ENCODE measurements at regions not wholly inside any gene's neighbourhood (a gene's known extent, or its start where the extent isn't known, plus 50 kb on each side); places are given as distances from the start of the nearest gene placed in this dataset.

DNA sequence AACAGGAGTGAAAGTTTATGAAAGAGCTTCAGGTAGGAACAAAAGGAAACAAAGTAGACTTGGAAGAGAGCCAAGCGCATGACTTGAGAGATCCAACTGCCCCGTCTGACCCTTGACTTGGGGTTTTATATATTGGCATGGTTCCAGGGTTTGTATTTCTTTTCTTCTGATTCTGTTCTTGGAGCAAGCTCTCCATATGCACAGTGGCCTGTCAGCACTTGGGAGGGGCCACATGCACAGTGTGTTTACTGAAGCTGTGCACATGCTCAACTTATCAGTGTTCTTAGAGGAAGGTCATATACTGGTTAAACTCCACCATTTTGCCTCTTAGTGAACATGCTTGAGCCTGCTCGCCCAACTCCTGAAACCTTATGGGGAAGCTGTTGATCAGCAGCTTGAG, 953.7 kb downstream of the TFAP2A start:
- H3K4me1 ChIP-seq (ENCODE audit: control insufficient read depth in 5 of 5, insufficient read depth in 5 of 5, low read length in 5 of 5), result no peaks in the 10 kb centered on the region
- no peak overlapping the region for H3K9ac ChIP-seq (ENCODE audit: insufficient read depth in 1 of 2, low read length in 2 of 2)
- no peak overlapping the region for H3K27ac ChIP-seq (ENCODE audit: low read depth in 1 of 2, low read length in 1 of 2)
- no peaks in the 10 kb centered on the region for H3K27me3 ChIP-seq (ENCODE audit: control insufficient read depth in 3 of 3, insufficient read depth in 3 of 3, low read length in 2 of 3)
- ATAC-seq (ENCODE audit: insufficient read depth, low FRiP score), result no peak
- H3K9me3 ChIP-seq (ENCODE audit: control insufficient read depth in 4 of 4, insufficient read depth in 3 of 4, low read length in 3 of 4), result no peaks in the 10 kb centered on the region
- TF ChIP-seq, protein P1, sequence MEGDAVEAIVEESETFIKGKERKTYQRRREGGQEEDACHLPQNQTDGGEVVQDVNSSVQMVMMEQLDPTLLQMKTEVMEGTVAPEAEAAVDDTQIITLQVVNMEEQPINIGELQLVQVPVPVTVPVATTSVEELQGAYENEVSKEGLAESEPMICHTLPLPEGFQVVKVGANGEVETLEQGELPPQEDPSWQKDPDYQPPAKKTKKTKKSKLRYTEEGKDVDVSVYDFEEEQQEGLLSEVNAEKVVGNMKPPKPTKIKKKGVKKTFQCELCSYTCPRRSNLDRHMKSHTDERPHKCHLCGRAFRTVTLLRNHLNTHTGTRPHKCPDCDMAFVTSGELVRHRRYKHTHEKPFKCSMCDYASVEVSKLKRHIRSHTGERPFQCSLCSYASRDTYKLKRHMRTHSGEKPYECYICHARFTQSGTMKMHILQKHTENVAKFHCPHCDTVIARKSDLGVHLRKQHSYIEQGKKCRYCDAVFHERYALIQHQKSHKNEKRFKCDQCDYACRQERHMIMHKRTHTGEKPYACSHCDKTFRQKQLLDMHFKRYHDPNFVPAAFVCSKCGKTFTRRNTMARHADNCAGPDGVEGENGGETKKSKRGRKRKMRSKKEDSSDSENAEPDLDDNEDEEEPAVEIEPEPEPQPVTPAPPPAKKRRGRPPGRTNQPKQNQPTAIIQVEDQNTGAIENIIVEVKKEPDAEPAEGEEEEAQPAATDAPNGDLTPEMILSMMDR (IDR thresholded peaks at IDR 0.05; ENCODE audit: control extremely low read depth, extremely low read depth), result no peak
- H3K4me3 ChIP-seq, result no peak overlapping the region
- 79 to 83% methylated on average over 3 of the region's 3 CpGs for WGBS, 2 donors
- no peak for DNase-seq
- H3K36me3 ChIP-seq (ENCODE audit: control insufficient read depth in 4 of 4, insufficient read depth in 4 of 4, low read length in 4 of 4), result no peaks in the 10 kb centered on the region

DNA sequence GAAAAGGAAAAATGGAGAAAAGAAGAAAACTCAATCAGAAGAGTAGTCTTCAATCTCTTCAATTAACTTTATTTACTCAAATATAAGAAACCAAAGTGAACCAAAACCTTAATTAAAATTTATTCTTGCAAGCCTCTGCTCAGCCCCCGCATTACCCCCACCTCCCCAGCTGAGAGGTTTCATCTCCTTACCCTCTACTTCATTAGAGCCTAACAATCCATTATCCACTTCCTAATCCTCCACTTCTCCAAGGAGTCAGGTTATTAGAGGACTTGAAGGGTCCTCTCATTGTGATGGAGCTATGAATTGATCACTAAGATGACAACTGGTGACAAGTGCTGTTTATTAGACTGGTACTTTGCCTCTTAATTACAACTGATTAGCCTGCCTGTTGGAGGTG, 956.5 kb downstream of the TFAP2A start:
- Histone ChIP-seq H3K27me3 (ENCODE audit: control insufficient read depth in 3 of 3, insufficient read depth in 3 of 3, low read length in 2 of 3) (no peaks in the 10 kb centered on the region), H3K4me3 (no peak overlapping the region), H3K9ac (ENCODE audit: insufficient read depth in 1 of 2, low read length in 2 of 2) (no peak overlapping the region), H3K9me3 (ENCODE audit: control insufficient read depth in 4 of 4, insufficient read depth in 3 of 4, low read length in 3 of 4) (no peaks in the 10 kb centered on the region), H3K4me1 (ENCODE audit: control insufficient read depth in 5 of 5, insufficient read depth in 5 of 5, low read length in 5 of 5) (no peaks in the 10 kb centered on the region), H3K27ac (ENCODE audit: low read depth in 1 of 2, low read length in 1 of 2) (no peak overlapping the region), H3K36me3 (ENCODE audit: control insufficient read depth in 4 of 4, insufficient read depth in 4 of 4, low read length in 4 of 4) (no peaks in the 10 kb centered on the region)
- DNase-seq, result no peak
- TF ChIP-seq, protein P1 (IDR thresholded peaks at IDR 0.05; ENCODE audit: control extremely low read depth, extremely low read depth), result no peak
- 82 to 84% methylated on average over 1 of the region's 1 CpG for WGBS, 2 donors
- no peak for ATAC-seq (ENCODE audit: insufficient read depth, low FRiP score)

DNA sequence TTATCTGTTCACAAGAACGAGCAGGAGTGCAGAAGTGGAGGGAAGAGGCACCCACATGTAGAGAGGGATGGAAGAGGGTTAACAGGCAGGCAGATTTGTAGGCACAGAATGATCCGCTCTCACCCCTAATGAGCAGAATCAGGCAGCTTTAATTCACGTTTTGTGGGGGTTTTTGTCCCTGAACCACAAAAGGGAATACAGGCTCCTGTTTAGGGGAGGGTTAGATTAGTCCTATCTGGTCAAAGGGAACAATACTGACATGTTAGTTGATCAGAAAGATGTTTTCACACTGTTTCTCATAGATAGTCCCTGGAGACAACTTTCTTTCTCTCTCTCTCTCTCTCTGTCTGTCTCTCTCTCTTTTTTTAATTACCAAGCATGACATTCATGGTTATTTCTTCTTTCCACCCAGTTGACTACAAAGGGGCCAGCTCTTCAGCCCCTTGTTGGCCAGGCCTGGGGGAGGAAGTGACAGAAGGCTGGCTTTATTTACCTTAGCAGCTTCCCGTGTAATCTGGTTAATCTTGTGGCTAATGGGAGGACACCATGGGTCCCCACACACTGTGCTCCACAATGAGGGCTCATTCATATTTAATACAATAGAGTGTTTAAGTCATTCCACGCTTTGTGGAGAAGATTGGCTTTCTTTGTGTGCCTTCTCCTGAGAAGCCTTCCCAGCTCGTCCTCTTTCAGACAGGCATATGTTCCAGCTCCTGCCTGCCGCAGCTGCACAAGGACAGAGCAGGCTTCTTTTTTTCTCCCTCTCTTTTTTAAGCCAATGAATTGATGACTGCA, 958.8 kb downstream of the TFAP2A start:
- TF ChIP-seq, protein P1 (IDR thresholded peaks at IDR 0.05; ENCODE audit: control extremely low read depth, extremely low read depth), result no peak
- no peak overlapping the region for H3K4me3 ChIP-seq
- 36 to 40% methylated on average over 7 of the region's 7 CpGs for WGBS, 2 donors
- no peak overlapping the region for H3K9ac ChIP-seq (ENCODE audit: insufficient read depth in 1 of 2, low read length in 2 of 2)
- no peak overlapping the region for H3K27ac ChIP-seq (ENCODE audit: low read depth in 1 of 2, low read length in 1 of 2)
- no peaks in the 10 kb centered on the region for H3K36me3 ChIP-seq (ENCODE audit: control insufficient read depth in 4 of 4, insufficient read depth in 4 of 4, low read length in 4 of 4)
- no peak for DNase-seq
- H3K27me3 ChIP-seq (ENCODE audit: control insufficient read depth in 3 of 3, insufficient read depth in 3 of 3, low read length in 2 of 3), result no peaks in the 10 kb centered on the region
- no peak for ATAC-seq (ENCODE audit: insufficient read depth, low FRiP score)
- peaks cover 0 to 3% (median 0%) of the 10 kb centered on the region in 4 donors for H3K9me3 ChIP-seq (ENCODE audit: control insufficient read depth in 4 of 4, insufficient read depth in 3 of 4, low read length in 3 of 4)
- no peaks in the 10 kb centered on the region for H3K4me1 ChIP-seq (ENCODE audit: control insufficient read depth in 5 of 5, insufficient read depth in 5 of 5, low read length in 5 of 5)
